WERI-Rb-1 (cell line): ENCODE measurements at regions not wholly inside any gene's neighbourhood (a gene's known extent, or its start where the extent isn't known, plus 50 kb on each side); places are given as distances from the start of the nearest gene placed in this dataset.

Source experiments
- DNase-seq: peaks from one replicate; pipeline ENCODE4 v3.0.0-alpha.2; 2020
- H3K27ac ChIP-seq: fragments of 250-450 bp; sonication (Bioruptor Pico); 2 replicates; pipeline ENCODE4 v1.5.1; 2020; ENCODE audit warnings: mild to moderate bottlenecking, moderate library complexity
- H3K27me3 ChIP-seq: fragments of 250-450 bp; sonication (Bioruptor Pico); 2 replicates; pipeline ENCODE4 v1.5.1; 2021; ENCODE audit warnings: mild to moderate bottlenecking, low read depth, moderate library complexity; ENCODE audit not compliant: insufficient read depth, severe bottlenecking
- H3K36me3 ChIP-seq: fragments of 250-450 bp; sonication (Bioruptor Pico); 2 replicates; pipeline ENCODE4 v1.5.1; 2020; ENCODE audit warnings: mild to moderate bottlenecking, moderate library complexity
- H3K4me3 ChIP-seq: 2 replicates; pipeline ENCODE4 v1.5.1; 2011; ENCODE audit warnings: low read depth, mild to moderate bottlenecking, control low read depth, low read length
- H3K9me3 ChIP-seq: fragments of 250-450 bp; sonication (Bioruptor Pico); 2 replicates; pipeline ENCODE4 v1.5.1; 2021; ENCODE audit warnings: mild to moderate bottlenecking, moderate library complexity; ENCODE audit not compliant: severe bottlenecking
- CTCF ChIP-seq: IDR thresholded peaks from 2 replicates; pipeline ENCODE4 v1.5.1; 2011; ENCODE audit warnings: low read depth, mild to moderate bottlenecking, control low read depth, inconsistent platforms, low read length

DNA sequence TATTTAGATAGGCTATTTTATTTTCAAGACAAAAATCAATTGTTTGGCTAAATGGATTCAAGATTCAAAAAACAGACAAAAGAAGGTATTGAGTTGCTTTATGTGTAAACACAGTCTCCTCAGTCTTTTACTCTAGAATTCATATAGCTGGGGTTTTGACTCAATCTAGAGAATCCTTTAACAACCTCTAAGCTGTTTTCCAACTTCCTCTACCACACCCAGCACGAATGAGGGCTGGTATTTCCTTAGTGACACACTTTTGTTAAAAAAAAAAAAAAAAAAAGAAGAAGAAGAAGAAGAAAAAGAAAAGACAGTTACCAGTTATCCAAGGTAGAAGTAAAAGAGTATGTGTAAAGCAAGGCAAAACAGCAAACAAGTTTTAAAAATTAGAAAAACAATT, 732.8 kb upstream of the GOLIM4 start:
- no peaks in the 10 kb centered on the region for H3K36me3 ChIP-seq
- H3K27ac ChIP-seq: no peak overlapping the region
- H3K9me3 ChIP-seq: no peaks in the 10 kb centered on the region
- DNase-seq: no peak
- TF ChIP-seq CTCF: no peak
- H3K27me3 ChIP-seq: no peaks in the 10 kb centered on the region
- no peak overlapping the region for H3K4me3 ChIP-seq

GRCh38 chr3:168828014-168828413, 732.3 kb upstream of the GOLIM4 start:
- no peaks in the 10 kb centered on the region for H3K36me3 ChIP-seq
- H3K27ac ChIP-seq: no peak overlapping the region
- no peaks in the 10 kb centered on the region for H3K27me3 ChIP-seq
- no peaks in the 10 kb centered on the region for H3K9me3 ChIP-seq
- TF ChIP-seq CTCF: no peak
- no peak overlapping the region for H3K4me3 ChIP-seq
- no peak for DNase-seq

GRCh38 chr3:168824107-168824506, 728.4 kb upstream of the GOLIM4 start:
- H3K27ac ChIP-seq: no peak overlapping the region
- no peak overlapping the region for H3K4me3 ChIP-seq
- no peaks in the 10 kb centered on the region for H3K27me3 ChIP-seq
- H3K36me3 ChIP-seq: no peaks in the 10 kb centered on the region
- H3K9me3 ChIP-seq: no peaks in the 10 kb centered on the region
- DNase-seq: no peak
- TF ChIP-seq CTCF: no peak

DNA sequence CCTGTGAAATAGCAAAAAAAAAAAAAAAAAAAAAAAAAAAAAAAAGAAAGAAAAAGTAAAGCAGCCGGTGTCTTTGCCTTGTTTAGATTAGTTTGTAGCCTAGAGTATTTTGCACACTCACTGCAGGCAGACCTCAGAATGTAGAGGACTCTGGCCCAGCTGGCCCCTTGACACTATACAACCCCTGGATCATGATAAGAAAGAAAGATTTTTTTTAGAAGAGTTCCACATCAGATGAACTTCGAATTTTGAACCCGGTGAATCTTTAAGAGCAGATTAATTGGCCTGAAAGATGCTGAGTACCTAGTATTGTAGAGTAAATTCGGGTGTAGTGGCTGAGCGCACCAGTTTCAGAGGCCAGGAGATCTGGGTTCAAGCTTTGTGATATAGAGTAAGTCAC, 727.7 kb upstream of the GOLIM4 start:
- Histone ChIP-seq H3K4me3 (no peak overlapping the region), H3K27ac (no peak overlapping the region), H3K36me3 (no peaks in the 10 kb centered on the region), H3K27me3 (no peaks in the 10 kb centered on the region), H3K9me3 (no peaks in the 10 kb centered on the region)
- TF ChIP-seq CTCF: no peak
- no peak for DNase-seq

- Histone ChIP-seq H3K27ac (no peak overlapping the region), H3K36me3 (no peaks in the 10 kb centered on the region), H3K9me3 (no peaks in the 10 kb centered on the region), H3K27me3 (no peaks in the 10 kb centered on the region), H3K4me3 (no peak overlapping the region)
- no peak for DNase-seq
- no peak for TF ChIP-seq CTCF
These were observed 725.2 kb upstream of the GOLIM4 start for GRCh38 chr3:168820810-168821415.

DNA sequence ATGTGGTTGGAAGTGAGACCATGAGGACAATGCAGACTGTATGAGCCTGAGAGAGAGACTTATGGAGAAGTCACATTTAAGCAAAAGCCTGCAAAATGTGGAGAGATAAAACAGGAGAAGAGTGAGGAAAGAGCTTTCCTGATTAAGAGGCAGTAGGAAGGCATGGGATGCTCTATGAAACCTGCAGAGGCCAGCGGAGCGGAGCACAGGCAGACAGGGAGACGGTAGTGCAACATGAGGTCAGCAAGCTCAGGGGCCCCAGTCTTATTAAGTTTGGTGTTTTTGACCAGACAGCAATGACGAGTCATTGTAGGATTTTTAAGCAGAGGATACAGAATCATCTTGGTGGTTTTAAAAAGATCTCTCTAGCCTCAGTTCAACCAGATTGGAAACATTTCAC, 721.5 kb upstream of the GOLIM4 start:
- no peak for DNase-seq
- TF ChIP-seq CTCF: no peak
- Histone ChIP-seq H3K4me3 (no peak overlapping the region), H3K9me3 (no peaks in the 10 kb centered on the region), H3K27ac (no peak overlapping the region), H3K36me3 (no peaks in the 10 kb centered on the region), H3K27me3 (no peaks in the 10 kb centered on the region)
